HPDE6-E6E7 (cell line): ENCODE measurements at regions not wholly inside any gene's neighbourhood (a gene's known extent, or its start where the extent isn't known, plus 50 kb on each side); places are given as distances from the start of the nearest gene placed in this dataset.

Source experiments
- DNase-seq: peaks from one replicate; pipeline ENCODE4 v3.0.0; 2011; ENCODE audit warnings: missing footprints; ENCODE audit errors: extremely low spot score

DNA sequence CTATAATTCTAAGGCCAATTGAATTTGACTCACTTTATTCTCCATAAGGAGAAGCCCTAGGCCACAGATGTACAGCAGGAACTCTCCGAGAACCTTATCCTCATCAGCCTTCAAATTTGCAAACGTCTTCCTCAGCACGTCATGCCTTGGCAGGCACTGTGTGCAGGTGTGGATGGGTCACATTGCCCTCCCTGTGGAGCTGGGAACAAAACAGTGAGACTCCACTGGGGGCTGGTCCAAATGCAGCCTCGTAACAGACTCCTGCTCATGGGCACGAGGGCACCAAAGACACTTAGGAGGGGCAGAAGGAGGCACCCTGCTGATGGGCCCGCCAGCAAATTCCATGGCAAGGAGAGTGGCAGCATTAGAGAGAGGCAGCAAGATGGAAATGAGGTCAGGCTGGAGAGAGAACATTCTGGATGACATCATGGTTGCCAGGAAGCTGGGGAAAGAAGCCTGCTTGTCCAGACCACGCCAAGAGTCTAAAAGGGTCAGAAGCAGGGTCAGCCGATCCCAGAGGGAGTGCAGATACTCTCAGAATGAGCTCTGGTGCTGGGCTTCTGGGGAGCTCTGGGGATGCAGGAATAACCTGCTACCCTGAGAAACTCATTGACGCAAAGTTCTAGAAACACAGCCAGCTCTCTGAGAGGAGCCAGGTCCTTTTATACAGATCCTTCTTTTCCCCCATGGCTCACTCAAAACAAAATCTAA is 242.2 kb downstream of the B3GLCT start:
- no peak for DNase-seq

DNA sequence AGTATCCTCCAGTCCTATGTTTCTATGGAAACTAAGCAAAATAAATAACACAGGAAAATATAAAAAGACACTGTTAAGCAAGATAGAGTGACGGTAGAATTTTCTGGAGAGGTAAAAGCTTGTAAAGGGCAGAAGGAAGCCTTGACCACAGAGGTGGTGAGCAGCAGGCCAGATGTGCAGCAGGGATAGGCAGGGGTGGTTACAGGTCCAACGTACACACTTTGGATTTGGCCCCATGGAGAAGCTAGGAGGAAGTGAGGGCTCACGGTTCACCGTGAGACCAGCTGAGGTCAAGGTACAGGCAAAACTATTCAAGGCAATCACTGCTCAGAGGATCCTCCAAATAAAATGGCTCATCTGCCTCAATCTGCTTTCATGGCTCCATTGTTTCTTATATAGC is 242.8 kb downstream of the B3GLCT start:
- no peak for DNase-seq

DNA sequence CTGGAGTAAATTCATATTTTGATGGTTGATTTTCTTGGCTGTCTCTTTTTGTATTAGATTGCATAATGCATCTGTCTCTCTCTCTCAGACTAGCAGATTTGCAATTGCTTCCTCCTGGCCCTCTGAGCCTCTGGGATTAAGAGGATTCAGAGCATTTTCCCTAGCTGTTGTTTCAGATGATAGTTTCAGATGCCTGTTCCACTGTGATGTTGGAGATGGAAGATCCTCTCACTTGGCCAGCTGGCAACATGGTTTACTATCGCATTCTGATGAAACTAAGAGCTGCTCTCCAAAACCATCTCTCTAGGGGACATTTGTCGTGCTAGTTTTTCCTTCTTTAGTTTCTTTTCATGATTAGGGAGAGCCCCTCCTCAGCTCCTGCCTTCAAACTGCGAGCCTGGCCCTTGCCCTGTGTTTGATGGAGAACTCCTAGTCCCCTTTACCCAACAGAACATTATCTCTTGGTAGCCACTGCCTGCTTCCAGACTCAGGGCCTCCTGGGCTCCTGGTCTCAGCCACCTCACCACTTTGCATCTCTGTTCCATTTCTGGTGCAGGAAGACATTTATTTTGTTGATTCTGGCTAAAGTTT is 244.6 kb downstream of the B3GLCT start:
- DNase-seq, result no peak

DNA sequence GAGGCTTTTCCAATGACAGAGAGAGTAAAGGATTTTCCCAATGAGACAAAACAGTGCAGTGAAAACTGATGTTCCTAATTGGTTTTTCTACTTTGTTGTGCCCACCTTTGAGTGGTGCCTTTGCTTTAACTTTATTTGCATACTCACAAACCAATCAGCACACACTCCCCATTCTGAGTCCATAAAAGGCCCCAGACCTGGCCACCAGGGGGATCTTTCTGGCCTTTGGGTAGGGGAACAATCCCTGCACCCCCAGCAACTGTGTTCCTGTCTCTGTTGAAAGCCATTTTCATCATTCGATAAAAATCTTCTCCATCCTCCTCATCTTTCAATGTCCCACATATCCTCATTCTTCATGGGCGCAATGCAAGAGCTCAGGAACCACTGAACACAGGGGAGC is 252.8 kb downstream of the B3GLCT start:
- no peak for DNase-seq

DNA sequence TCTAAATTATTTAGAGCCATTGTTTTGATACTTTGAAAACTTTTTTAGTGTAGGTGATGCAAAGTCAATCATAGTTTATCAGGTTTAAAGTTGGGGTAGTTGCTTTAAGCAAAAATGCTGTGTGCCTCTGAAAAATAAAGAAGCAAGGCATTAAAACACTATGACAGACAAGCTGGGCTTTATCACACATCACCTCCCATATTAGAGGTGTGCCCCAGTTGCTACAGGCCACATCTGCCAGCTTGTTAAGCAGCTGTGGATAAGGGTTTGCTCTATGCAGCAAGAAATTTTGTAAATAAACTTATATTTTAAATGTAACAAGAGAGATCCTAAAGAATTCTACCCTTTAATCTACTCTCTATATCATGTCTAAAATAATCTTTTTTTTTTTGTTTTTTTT is 255.8 kb downstream of the B3GLCT start:
- no peak for DNase-seq

DNA sequence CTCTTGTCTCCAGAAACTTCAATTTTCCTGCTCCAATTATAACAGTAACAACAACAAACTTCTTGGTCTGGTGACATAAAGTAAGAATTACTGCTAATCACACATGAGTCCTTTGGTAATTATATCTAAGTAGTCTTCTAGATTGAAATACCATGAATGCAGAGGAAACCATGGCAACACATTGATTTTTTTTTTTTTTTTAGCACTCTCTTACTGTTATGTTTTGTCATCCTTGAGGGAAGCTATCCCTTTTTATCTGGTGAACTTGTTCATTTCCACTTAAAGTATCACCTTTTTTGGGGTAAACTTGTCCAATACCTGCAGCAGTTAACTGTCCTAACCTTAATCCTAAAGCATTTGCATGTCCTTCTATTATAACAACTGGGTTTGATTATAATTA is 256.3 kb downstream of the B3GLCT start:
- no peak for DNase-seq

DNA sequence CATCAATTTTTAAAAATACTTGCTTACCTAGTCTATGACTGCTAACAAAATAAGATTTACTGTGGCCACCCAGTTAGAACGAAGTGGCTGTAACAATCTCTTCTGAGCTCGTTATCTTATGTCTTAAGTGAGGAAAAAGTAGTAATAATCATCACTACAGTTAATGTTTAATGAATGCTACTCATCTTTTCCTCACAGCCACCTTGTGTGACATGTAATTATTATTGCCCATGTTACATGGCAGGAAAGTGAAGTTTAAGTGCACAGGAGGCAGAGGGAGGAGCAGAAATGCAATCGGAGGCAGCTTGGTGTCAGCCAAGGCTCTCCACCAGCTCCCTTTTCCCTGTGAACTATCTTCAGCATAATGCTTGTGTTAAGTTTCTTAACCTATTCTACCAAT is 260.3 kb downstream of the B3GLCT start:
- DNase-seq, result no peak

DNA sequence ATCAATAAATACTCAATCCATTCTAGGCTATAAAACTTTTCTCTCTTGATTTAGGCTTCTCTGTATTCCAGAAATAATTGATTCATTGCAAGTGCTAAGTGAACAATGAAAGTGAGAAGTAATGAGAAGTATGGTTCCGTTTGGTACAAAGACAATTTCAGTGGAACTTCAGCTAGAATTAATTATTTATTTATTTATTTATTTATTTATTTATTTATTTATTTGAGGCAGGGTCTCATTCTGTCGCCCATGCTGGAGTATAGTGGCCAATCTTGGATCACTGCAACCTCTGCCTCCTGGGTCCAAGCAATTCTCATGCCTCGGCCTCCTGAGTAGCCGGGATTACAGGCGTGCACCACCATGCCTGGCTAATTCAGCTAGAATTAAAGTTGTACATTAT is 262.1 kb downstream of the B3GLCT start:
- no peak for DNase-seq

DNA sequence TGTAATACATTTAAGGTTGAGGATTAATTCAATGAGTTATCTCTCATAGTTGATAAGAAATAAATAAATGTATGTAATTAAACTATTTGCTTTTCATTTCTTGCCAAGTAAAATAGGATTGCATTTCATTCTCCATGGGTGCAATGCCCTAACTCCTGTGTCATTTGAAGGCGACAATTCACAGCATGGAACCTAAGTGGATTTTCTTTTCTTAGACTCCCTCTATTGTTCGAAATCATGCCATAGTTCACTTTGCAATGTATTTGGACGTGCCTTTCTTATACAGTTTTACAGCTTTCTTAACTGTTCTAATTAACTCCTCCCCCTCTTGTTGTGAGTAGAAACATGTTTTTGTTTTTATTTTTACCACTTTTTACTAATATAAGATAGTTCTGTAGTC is 263.0 kb downstream of the B3GLCT start:
- no peak for DNase-seq

DNA sequence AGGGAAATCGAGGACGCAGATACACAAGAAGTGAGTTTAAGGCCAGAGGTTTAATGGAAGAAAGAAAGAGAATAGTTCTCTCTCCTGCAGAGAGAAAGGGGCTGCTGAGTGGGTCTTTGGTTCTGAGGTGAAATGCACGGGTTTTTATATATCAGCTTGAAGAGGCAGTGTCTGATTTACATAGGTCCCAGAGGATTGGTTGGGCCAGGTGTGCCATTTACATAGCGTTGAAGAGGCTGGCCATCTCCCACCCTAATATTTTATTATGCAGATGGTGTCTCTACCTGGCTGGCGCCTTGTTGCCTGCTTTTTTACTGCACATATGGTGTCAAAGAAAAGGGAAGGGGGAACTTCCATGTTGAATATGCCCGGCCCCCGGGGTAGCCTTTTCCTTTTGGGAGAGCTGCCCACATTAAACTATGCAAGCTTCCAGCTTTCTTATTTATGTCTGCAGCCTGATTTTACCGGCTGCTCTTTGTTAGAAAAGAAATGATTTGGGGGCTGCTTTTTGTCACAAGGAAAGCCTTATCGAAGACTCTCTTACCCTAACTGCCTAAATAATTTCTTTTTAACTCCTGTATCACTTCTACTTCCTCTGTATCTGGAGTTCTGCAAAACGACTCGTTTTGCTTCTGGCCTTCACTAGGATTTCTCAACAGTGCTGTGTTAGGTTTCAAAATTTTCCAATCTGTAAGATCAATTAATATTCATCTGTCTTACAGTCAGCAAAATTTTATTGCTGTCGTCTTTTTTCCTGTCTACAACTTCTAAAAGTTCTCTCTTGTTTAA is 268.5 kb downstream of the B3GLCT start:
- no peak for DNase-seq

DNA sequence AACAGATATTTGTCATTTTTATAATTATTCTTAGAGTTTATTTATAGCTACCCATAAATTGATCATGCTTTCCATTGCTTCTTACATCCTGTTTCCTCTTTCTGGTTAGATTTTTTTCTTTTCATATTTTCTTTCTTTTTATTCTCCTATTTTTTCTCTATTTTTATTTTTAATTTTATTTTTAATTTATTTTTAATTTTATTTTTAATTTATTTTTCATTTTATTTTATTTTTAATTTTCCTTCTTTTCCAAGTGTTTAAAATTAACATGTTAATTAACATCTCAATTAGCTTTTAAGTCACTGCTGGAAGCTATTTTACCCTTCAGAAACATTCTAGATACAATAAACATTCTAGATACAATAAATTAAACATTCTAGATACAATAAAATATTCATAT is 269.6 kb downstream of the B3GLCT start:
- no peak for DNase-seq

DNA sequence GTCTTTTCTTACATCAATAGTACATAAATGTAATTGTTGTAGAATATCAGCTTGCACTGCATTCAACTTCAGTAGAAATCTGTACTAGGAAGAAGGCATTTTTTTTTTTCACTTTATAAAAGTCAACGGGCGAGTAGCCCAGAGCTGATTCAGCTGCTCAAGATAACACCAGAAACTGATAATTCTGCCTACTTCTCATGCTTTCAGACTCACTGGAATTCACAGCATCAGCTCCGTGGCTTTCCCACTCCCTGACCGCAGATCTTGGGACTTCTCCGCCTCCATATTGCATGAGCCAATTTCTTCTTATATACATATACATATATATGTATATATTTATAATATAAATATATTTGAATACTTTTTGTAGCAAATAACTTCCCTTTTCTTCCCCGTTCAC is 263.1 kb upstream of the RXFP2 start:
- no peak for DNase-seq

DNA sequence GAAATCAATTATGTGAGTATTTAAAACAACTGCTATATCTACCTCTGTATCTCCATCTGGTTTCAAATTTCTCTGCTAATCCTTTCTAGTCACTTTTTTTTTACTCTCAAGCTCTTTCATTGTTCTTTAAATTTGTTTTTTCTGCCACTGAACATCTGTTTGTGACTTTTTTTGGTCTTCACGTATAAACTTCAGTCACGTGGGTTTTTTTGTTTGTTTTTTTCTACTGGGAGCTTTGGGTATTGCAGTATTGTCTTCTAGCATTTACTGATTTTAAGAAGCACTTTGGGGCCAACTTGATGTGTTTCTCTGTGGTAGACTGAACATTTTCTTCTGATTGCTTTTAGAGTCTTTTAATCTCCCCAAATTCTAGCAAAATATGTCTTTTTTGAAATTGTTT is 262.6 kb upstream of the RXFP2 start:
- DNase-seq, result no peak

DNA sequence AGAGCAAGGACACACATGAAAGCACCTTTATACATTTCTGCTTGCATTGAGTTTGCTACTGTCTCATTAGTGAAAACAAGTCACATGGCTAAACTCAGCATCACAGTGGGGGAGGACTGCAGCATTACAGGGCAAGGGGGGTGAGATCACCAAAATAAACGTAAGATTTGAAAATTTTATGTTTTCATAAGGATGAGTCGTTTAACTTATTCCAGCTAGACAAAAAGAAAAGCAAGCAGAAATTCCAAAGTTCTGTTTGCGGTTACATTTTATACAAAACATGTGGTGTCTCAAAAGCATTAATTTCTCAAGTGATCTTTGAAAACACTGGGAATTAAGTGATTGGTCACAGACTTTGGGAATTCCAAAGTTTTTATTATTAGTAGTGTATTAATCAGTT is 261.4 kb upstream of the RXFP2 start:
- DNase-seq, result no peak

DNA sequence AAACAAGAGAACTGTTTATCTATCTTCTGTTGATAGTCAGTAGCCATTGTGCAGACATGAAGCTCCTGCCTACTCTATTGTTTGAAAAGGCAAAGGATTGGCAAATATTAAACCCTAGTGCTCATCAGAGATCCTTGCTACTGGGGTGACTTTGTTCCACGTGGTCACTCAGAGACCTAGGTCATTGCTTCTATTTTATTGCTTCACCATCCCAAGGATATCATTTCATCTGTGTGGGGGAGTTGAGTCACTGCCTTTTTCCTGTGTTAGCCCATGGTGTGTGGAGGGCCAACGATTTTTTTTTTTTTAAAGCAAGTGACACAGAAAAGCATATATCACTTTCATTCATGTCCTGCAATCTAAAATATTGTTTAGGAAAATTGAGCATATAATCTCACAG is 254.1 kb upstream of the RXFP2 start:
- DNase-seq, result no peak

DNA sequence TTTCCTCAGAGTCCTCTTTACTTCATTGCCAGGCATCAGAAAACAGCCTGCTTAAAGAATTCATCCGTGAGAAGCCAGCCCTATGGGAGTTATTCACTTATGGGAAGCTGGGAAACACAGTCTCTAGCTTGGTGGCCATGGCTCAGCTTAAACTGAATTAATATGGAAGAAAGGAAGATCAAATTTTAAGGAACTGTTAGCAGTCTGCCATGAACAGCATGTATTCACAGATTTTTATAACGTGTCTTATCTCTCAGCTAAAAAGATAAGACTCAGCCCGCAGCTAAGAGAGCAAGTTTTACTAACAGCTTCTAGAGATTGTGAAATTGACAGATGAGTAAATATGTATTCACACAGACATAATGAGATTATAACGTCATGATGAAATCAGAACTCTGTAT is 253.7 kb upstream of the RXFP2 start:
- no peak for DNase-seq

DNA sequence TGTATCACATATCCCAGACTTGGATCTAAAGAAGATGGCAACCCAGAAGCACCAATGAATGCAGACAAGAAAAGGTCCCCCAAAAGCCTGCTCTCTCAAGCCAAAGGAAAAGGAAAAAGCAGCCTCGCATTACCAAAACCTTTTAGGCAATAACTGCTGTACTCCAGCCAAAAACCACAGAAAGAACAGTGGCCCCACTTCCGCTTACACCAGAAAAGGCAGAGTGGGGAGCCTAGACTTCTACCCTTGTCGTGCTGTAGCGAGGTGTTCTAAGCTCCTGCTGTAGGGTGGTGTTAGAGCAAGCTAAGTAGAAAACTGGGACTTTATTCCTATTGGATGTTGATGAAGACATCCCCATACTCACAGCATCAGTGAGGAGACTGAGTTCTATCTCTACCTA is 244.0 kb upstream of the RXFP2 start:
- no peak for DNase-seq

DNA sequence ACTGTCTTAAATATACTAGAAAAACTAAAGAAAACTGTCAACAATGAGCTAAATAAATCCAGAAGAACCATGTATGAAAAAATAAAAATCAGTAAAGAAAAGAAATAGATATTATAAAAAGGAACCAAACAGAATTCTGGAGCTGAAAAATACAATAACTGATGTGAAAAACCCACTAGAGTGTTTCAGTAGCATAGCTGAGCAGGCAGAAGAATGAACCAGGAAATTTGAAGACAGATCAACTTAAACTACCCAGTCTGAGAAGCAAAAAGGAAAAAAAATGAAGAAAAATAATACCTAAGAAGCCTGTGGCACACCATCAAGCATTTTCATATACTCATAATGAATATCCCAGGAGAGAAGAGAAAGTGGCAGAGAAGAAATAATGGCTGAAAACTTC is 240.1 kb upstream of the RXFP2 start:
- no peak for DNase-seq

DNA sequence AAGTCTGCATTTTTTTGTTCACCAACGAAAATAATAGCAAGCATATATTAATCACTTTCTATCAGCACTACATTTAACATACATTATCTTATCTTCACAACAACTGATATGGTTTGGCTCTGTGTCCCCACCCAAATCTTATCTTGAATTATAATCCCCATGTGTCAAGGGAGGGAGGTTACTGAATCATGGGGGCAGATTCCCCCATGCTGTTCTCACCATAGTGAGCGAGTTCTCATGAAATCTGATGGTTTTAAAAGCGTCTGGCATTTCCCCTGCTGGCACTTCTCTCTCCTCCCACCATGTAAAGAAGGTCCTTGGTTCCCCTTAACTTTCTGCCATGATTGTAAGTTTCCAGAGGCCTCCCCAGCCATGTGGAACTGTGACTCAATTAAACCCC is 235.7 kb upstream of the RXFP2 start:
- DNase-seq, result no peak

DNA sequence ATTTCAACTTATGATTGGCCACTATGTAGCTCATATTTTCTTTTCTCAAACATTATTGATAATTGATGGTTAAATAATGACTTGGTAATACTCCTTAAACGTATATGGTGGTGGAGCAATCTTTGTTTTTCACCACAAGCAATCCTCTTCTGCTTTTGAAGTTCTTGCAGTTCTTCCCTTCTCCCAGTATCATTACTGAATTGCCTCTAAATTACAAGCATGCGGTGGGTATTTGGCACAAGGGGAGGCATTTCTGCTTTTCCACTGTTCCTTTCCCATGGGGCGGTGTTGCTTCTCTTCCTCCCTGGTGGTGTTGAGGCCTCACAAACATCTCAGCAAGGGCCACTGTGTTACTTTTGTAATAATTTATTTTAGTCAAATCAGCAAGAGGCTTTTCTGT is 234.4 kb upstream of the RXFP2 start:
- no peak for DNase-seq

DNA sequence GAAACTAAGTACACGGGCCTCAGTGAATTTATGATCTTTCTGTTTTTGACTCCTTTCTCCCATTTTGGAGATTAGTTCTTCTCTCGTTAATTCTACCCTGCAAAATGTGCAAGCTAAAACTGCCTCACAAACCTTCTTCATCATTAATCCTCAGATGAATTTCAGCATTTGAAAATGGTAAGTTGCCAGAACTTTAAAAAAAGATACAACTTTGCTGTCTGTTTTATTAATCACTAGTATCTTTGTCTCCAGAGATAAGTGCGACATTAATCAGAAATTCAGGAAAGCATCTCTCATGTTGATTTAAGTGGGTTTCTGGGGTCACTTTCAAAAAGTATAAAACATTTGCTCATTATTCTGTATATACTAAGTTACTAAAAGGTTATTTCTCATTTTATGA is 227.0 kb upstream of the RXFP2 start:
- DNase-seq, result no peak

DNA sequence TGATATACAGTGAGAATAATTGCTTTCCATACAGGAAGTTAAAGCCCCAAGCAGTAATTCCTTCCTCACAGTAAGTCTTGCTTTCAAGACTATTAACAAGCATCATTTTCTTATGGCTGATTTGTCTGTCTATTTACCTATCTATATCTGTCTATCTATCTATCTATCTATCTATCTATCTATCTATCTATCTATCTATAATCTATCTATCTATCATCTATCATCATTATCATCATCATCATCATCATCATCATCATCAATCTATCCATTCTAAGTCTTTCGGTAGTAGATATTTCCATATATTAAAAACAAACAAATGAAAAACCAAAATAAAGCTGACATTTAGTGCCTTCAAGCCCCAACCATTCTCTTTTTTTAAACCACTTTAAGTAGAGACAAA is 224.4 kb upstream of the RXFP2 start:
- DNase-seq, result no peak

DNA sequence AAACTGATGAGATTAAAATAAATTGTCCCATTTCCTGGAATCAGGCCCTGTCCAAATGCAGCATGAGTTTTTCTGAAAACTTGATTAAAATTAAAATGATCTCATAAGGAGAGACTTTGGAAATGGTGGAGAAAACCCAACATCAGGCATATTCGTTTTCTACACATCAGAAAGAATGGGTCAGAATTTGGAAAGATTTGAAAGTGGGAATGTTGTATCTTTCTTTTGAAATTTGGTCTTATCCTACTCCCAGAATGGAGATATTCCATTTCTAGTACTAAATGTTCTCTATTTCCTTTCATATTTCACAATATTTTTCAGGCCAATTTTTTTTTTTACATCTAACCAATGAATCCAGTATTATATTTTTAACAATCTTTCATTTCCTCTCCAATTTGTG is 223.9 kb upstream of the RXFP2 start:
- no peak for DNase-seq
